ENCODE measurements at regions not wholly inside any gene's neighbourhood (a gene's known extent, or its start where the extent isn't known, plus 50 kb on each side); places are given as distances from the start of the nearest gene placed in this dataset.

DNA sequence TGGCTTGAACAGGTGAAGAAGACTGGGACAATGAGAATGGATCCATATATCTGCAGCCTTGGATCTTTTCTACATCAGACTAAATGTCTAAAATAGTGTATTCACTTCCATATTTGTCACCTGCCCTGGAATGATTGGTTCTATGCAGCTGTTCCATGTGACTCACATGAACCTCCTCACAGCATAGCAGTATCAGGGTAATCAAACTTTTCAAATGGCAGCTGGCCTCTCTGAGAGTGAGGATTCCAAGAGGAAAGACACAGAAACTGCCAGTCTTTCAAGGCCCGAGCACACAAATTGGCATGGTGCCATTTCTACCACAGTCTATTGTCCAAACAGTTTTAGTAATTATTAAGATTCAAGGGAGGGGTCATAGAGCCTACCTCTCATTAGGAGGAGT lies 859.3 kb downstream of the BCL11A start:
- no peak overlapping the region for H3K27ac ChIP-seq (ENCODE audit: low read length in 2 of 2)
- WGBS (ENCODE audit: insufficient coverage) = no CpG with 5 or more reads among the region's 1 CpG
- H2AFZ ChIP-seq (ENCODE audit: insufficient read depth, low read depth, low read length, poor library complexity, severe bottlenecking) = no peak overlapping the region
- no peaks in the 10 kb centered on the region for H4K20me1 ChIP-seq (ENCODE audit: control insufficient read depth, insufficient read depth, low read length, poor library complexity, severe bottlenecking)
- H3K36me3 ChIP-seq (replicated peaks in 1 of 2; ENCODE audit: control extremely low read depth in 1 of 2, control insufficient read depth in 1 of 2, extremely low read depth in 1 of 2, insufficient read depth in 2 of 2, low read length in 1 of 2) = no peaks in the 10 kb centered on the region
- Mint-ChIP-seq H3K9me3 (ENCODE audit: insufficient read depth) (no peaks in the 10 kb centered on the region), H3K27ac (no peak overlapping the region), H3K4me1 (no peaks in the 10 kb centered on the region), H3K27me3 (no peaks in the 10 kb centered on the region), H3K4me3 (no peak overlapping the region)
- H3K79me2 ChIP-seq (ENCODE audit: control insufficient read depth, insufficient read depth, low read length) = no peaks in the 10 kb centered on the region
- no peaks in the 10 kb centered on the region for H3K27me3 ChIP-seq (replicated peaks in 1 of 4; ENCODE audit: control extremely low read depth in 1 of 4, control insufficient read depth in 3 of 4, insufficient read depth in 4 of 4, low read length in 3 of 4)
- DNase-seq (no peak), ATAC-seq (ENCODE audit: low read depth) (no peak)
- H3K4me2 ChIP-seq (replicated peaks; ENCODE audit: low read depth, low read length, poor library complexity, severe bottlenecking) = no peak overlapping the region
- no peak overlapping the region for H3K9ac ChIP-seq (ENCODE audit: low read length)
- H3K4me1 ChIP-seq (ENCODE audit: control insufficient read depth in 2 of 2, insufficient read depth in 2 of 2, low read length in 2 of 2) = no peaks in the 10 kb centered on the region
- intact Hi-C loops (cut with micrococcal nuclease) = no loop called here
- H3K9me3 ChIP-seq (ENCODE audit: control extremely low read depth in 1 of 3, control insufficient read depth in 2 of 3, insufficient read depth in 1 of 3, low read length in 2 of 3) = peaks cover 1 to 10% (median 2%) of the 10 kb centered on the region in 3 donors
- no peak for TF ChIP-seq CTCF (IDR thresholded peaks at IDR 0.05)
- TF ChIP-seq EZH2 (IDR thresholded peaks at IDR 0.05; ENCODE audit: borderline replicate concordance, insufficient read depth, low read depth, low read length, poor library complexity, severe bottlenecking) = no peak
- POLR2A ChIA-PET = no interaction called here
- no peak overlapping the region for H3K4me3 ChIP-seq (ENCODE audit: control extremely low read depth in 1 of 5, extremely low read depth in 1 of 5, insufficient read depth in 1 of 5, low read depth in 2 of 5, low read length in 4 of 5)
- CTCF ChIA-PET = no interaction called here

DNA sequence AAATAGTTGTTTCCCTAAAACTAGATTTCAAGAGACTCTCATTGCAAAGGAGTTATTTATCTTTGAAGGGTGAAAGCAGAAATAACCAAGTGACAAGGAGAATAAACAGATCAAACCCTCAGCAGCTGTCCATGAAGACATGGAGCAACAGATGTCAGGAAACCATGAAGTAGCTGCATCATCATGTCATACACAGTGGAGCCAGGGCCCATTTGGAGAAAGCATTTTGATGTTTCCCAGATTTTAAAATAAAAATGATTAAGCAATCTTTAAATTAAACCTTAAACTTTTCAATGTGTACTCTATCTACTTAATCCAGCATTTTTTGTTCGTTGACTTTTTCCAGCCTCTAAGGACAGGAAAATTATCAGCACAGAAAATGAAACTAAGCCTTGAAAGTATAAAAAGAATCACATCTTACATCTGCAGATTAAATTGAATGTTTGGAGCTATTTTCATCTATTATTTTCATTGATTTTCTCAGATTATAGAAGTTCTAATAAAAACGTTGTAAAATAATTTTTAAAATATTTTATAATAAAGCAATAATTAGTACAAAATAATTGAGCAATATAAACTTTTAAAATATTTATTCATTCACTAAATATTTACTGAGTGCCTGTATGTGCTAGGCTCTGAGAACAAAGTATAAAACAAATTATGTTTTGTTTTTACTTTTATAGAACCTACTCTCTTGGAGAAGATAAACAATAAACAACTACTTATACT lies 860.1 kb downstream of the BCL11A start:
- WGBS (ENCODE audit: insufficient coverage) = no CpG with 5 or more reads among the region's 2 CpGs

More for the DNA sequence above, 860.1 kb downstream of the BCL11A start:
- Histone ChIP-seq H3K36me3 (replicated peaks in 1 of 2; ENCODE audit: control extremely low read depth in 1 of 2, control insufficient read depth in 1 of 2, extremely low read depth in 1 of 2, insufficient read depth in 2 of 2, low read length in 1 of 2) (no peaks in the 10 kb centered on the region), H3K9me3 (ENCODE audit: control extremely low read depth in 1 of 3, control insufficient read depth in 2 of 3, insufficient read depth in 1 of 3, low read length in 2 of 3) (peaks cover 1 to 10% (median 2%) of the 10 kb centered on the region in 3 donors), H4K20me1 (ENCODE audit: control insufficient read depth, insufficient read depth, low read length, poor library complexity, severe bottlenecking) (no peaks in the 10 kb centered on the region), H3K4me3 (ENCODE audit: control extremely low read depth in 1 of 5, extremely low read depth in 1 of 5, insufficient read depth in 1 of 5, low read depth in 2 of 5, low read length in 4 of 5) (no peak overlapping the region), H3K27me3 (replicated peaks in 1 of 4; ENCODE audit: control extremely low read depth in 1 of 4, control insufficient read depth in 3 of 4, insufficient read depth in 4 of 4, low read length in 3 of 4) (no peaks in the 10 kb centered on the region), H3K4me1 (ENCODE audit: control insufficient read depth in 2 of 2, insufficient read depth in 2 of 2, low read length in 2 of 2) (no peaks in the 10 kb centered on the region), H3K4me2 (replicated peaks; ENCODE audit: low read depth, low read length, poor library complexity, severe bottlenecking) (no peak overlapping the region), H3K27ac (ENCODE audit: low read length in 2 of 2) (no peak overlapping the region), H3K79me2 (ENCODE audit: control insufficient read depth, insufficient read depth, low read length) (no peaks in the 10 kb centered on the region), H2AFZ (ENCODE audit: insufficient read depth, low read depth, low read length, poor library complexity, severe bottlenecking) (no peak overlapping the region), H3K9ac (ENCODE audit: low read length) (no peak overlapping the region)
- H3K27me3 Mint-ChIP-seq = no peaks in the 10 kb centered on the region
- DNase-seq (no peak), ATAC-seq (ENCODE audit: low read depth) (no peak)
- H3K4me1 Mint-ChIP-seq = no peaks in the 10 kb centered on the region
- ChIA-PET POLR2A (no interaction called here), CTCF (no interaction called here)
- intact Hi-C loops (cut with micrococcal nuclease) = no loop called here
- no peak overlapping the region for H3K27ac Mint-ChIP-seq
- no peak for TF ChIP-seq CTCF (IDR thresholded peaks at IDR 0.05)
- TF ChIP-seq EZH2 (IDR thresholded peaks at IDR 0.05; ENCODE audit: borderline replicate concordance, insufficient read depth, low read depth, low read length, poor library complexity, severe bottlenecking) = no peak
- H3K4me3 Mint-ChIP-seq = no peak overlapping the region
- no peaks in the 10 kb centered on the region for H3K9me3 Mint-ChIP-seq (ENCODE audit: insufficient read depth)
